ENCODE measurements at regions not wholly inside any gene's neighbourhood (a gene's known extent, or its start where the extent isn't known, plus 50 kb on each side); places are given as distances from the start of the nearest gene placed in this dataset.
"Not testable (repeated sequence)": the region's sequence is repeated elsewhere in the genome, so short reads cannot be mapped to it uniquely, and the experiment has no call there.

- DNase-seq, result no peak
Measured at GRCh38 chr9:108762348-108763055, 93.3 kb downstream of the ACTL7B start.

- peak; percentile 37 for DNase-seq
Measured at GRCh38 chr9:108761655-108762347, 94.0 kb downstream of the ACTL7B start.

- no peak for DNase-seq
Measured at GRCh38 chr9:108760841-108761240, 94.9 kb downstream of the ACTL7B start.

GRCh38 chr9:108759835-108760234 lies 96.0 kb downstream of the ACTL7B start:
- DNase-seq, result peak; percentile 11

DNA sequence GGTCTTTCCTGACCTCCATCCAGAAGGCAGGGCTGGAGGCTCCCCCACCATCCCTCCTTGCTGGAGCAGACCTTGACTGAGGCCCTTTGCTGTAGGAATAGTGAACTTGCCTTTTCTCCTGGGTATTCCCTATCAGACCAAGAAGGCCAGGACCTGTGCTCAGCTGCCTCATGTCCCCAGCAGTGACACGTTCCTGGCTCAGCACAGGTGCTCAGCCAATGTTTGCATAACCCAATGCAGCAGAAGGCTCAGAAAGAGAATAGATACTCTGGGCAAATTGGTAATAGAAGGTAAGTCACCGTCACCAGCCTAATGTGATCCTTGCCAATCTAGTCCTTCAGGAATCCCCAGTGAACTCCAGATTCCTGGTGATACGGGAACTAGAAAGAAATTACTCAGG lies 96.4 kb downstream of the ACTL7B start:
- no peak for DNase-seq

GRCh38 chr9:108756746-108757490 lies 98.9 kb downstream of the ACTL7B start:
- no peak for DNase-seq

- DNase-seq, result no peak
Measured at GRCh38 chr9:108755979-108756378, 99.8 kb downstream of the ACTL7B start.

DNA sequence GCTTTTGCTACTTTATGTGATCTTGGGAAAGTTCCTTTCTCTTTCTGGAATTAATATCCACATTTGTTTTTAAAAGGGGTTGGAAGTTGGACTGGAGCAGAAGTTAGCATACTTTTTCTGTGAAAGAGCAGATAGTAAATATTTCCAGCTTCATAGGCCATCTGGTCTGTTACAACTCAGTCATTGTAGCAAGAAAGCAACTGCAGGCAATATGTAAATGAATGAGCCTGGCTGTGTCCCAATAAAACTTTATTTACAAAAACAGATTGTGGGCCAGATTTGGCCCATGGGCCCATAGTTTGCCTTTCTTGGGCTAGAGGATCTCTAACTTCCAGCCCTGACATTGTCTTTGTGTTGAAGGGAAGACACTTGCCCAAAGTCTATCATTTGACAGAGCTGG lies 104.4 kb downstream of the ACTL7B start:
- no peak for DNase-seq

GRCh38 chr9:108750661-108751215 lies 105.0 kb downstream of the ACTL7B start:
- no peak for DNase-seq

GRCh38 chr9:108748776-108749175 lies 107.0 kb downstream of the ACTL7B start:
- no peak for DNase-seq

DNA sequence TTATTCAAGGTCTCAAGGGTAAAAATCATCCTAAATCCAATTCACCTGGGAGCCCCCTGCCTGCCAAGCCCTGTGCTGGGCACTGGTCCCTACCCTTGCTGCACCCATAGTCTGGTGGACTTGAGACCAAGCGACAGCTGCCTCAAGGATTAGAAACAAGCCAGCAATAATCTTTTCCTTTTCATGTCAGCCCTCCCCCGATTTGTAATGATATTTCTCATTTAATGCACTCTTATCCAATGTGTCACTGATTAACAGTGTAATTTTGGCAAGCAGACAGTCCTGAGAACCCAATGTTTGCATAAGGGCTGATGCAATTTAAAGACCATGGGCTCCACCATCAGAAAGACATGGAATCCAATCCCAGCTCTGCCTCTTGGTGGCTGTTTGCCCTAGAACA lies 108.9 kb downstream of the ACTL7B start:
- no peak for DNase-seq

GRCh38 chr9:108746001-108746400 lies 109.8 kb downstream of the ACTL7B start:
- no peak for DNase-seq

DNA sequence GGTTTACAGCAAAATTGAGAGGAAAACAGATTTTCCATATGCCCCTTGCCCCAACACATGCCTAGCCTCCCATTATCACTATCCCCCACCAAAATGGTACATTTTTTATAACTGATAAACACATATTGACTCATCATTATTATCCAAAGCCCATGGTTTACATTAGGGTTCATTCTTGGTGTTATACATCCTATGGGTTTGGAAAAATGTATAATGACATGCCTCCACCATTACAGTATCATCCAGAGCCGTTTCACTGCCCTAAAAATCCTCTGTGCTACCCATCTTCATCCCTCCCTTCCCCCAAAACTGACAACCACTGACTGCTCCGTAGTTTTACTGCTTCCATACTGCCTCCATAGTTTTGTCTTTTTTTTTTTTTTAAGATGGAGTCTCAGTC lies 111.1 kb downstream of the ACTL7B start:
- DNase-seq, result no peak

DNA sequence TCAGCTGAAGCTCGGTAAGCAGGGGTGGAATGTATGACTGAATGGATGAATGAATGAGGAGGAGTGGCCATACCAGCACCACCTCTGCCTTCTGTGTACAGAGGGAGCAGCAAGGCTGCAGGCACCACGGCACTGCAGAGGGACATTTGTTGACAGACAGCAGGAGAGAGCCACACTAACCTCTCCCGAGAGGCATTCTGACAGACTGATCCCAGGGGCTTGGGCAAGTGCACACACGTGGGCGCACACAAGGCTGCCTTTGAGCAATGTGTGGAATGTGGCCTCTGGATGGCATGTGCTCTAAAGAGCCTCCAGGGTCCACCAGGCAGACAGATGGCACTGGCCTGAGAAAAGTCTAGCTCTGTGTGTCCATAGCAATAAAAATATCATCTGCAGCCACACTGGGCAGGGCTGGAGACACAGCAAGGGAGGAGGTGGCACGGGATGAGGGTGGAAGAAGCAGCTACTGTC lies 111.8 kb downstream of the ACTL7B start:
- no peak for DNase-seq

- DNase-seq, result no peak
Measured at GRCh38 chr9:108743416-108743815, 112.4 kb downstream of the ACTL7B start.

- no peak for DNase-seq
Measured at GRCh38 chr9:108742191-108742590, 113.6 kb downstream of the ACTL7B start.

DNA sequence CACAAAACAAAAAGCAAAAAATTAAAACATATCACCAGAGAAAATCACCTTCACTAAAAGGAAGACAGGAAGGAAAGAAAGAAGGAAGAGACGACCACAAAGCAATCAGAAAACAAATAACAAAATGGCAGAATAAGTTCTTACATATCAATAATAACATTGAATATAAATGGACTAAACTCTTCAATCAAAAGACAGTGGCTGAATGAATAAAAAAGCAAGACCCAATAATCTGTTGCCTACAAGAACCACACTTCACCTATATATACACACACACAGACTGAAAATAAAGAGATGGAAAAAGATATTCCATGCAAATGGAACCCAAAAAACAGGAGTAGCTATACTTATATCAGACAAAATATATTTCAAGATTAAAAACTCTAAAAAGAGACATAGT lies 124.5 kb downstream of the ACTL7B start:
- DNase-seq, result not testable (repeated sequence)

- DNase-seq, result no peak
Measured at GRCh38 chr9:108727580-108728111, 128.1 kb downstream of the ACTL7B start.

DNA sequence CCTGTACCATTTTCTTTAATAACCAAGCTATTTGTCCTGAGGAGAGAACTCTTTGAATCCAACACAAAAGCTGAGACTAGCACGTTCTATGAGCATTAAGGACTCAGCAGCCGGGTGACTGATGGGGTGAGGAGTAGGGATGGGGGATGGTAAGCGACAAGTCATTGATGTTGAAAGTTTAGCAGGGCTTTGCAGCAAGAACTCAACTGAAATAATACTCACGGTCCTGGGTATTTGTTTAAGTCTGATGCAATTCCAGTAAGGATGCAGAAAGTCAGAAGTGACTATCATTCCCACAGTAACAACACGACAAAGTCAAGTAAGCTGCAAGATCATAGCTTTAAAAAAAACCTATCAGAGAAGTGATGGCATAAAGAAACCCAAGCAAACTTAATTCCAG lies 131.1 kb downstream of the ACTL7B start:
- no peak for DNase-seq

DNA sequence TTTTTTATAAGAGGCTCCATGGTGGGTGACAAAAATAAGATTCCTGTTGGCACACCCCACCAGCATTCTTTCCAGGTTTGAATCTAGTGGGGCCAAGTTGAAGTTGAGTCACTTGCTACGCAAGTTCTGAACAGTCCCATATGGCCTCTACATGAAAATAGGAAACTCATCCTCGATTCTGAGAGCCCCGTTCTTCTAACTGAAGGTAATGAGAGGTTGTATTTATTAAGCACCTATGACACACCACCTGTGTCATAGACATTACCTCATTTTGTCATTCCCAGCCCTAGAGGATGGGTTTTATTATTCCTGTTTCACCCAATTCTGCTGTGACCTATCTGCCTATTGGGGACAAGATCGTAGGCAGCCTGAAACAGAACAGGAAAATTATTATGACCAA lies 131.7 kb downstream of the ACTL7B start:
- no peak for DNase-seq

- no peak for DNase-seq
Measured at GRCh38 chr9:108722396-108722795, 133.4 kb downstream of the ACTL7B start.

DNA sequence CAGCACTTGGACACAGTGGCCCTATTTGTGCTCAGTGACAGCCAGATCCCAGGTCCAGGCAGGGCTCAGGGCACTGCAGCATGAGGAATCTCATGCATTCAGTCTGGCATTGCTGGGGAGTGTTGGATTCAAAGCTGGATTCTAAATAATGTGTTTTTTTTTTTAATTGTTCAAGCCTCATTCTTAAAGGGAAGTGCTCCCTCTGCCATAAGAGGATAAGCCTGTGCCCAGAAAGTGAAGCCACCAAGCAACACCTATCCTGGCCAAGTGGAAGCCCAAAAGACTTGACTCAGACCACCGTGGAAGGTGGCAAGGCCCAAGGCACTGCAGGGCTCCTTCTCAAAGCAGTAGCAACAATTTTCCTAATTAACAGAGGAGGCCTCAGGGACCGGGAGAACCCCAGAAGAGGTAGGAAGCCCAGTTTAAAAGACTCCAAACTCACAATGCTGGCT lies 135.6 kb downstream of the ACTL7B start:
- no peak for DNase-seq

GRCh38 chr9:108710424-108710823 lies 145.4 kb downstream of the ACTL7B start:
- no peak for DNase-seq

All from NCI-H1092 (cell line).